SK-N-SH treated with all-trans-retinoic acid at 6 μM for 48 hours (cell line): ENCODE measurements at regions not wholly inside any gene's neighbourhood (a gene's known extent, or its start where the extent isn't known, plus 50 kb on each side); places are given as distances from the start of the nearest gene placed in this dataset.

ENCODE experiments used
- ATAC-seq: fragments of 200-7000 bp; cut with Tn5 transposase; 3 replicates; pipeline ENCODE4 v1.9.1; 2020; ENCODE audit warnings: mild to moderate bottlenecking, moderate library complexity
- ARNTL ChIP-seq: fragments of 450-650 bp; formaldehyde crosslinking; IDR thresholded peaks from 2 replicates; pipeline ENCODE4 v1.5.0; 2020; ENCODE audit warnings: low read depth, mild to moderate bottlenecking, moderate library complexity, borderline replicate concordance
- BACH2 ChIP-seq: fragments of 250-450 bp; sonication (Bioruptor Pico); IDR thresholded peaks from 2 replicates; pipeline ENCODE4 v1.9.0; 2021; ENCODE audit warnings: mild to moderate bottlenecking, borderline replicate concordance
- CREB5 ChIP-seq: fragments of 250-450 bp; sonication (Bioruptor Pico); IDR thresholded peaks from 2 replicates; pipeline ENCODE4 v1.5.1; 2020; ENCODE audit warnings: low read depth, mild to moderate bottlenecking, moderate library complexity
- CSDC2 ChIP-seq: fragments of 250-450 bp; sonication (Bioruptor Pico); IDR thresholded peaks from 2 replicates; pipeline ENCODE4 v1.5.0; 2020; ENCODE audit warnings: mild to moderate bottlenecking, moderate library complexity
- CSRNP3 ChIP-seq: fragments of 250-450 bp; sonication (Bioruptor Pico); IDR thresholded peaks from 2 replicates; pipeline ENCODE4 v1.5.1; 2021; ENCODE audit warnings: mild to moderate bottlenecking, moderate library complexity
- ESRRG ChIP-seq: fragments of 250-450 bp; sonication (Bioruptor Pico); IDR thresholded peaks from 2 replicates; pipeline ENCODE4 v1.6.1; 2021; ENCODE audit warnings: mild to moderate bottlenecking
- ISL1 ChIP-seq: fragments of 250-450 bp; sonication (Bioruptor Pico); IDR thresholded peaks from 2 replicates; pipeline ENCODE4 v2.1.2; 2022; ENCODE audit warnings: mild to moderate bottlenecking, moderate library complexity
- OSR1 ChIP-seq: fragments of 250-450 bp; sonication (Bioruptor Pico); IDR thresholded peaks from 2 replicates; pipeline ENCODE4 v1.8.0; 2022; ENCODE audit warnings: moderate library complexity, mild to moderate bottlenecking, inconsistent platforms
- PATZ1 ChIP-seq: fragments of 250-450 bp; sonication (Bioruptor Pico); IDR thresholded peaks from 2 replicates; pipeline ENCODE4 v1.8.0; 2020; ENCODE audit warnings: mild to moderate bottlenecking, moderate library complexity, borderline replicate concordance
- POU6F1 ChIP-seq: fragments of 250-450 bp; sonication (Bioruptor Pico); IDR thresholded peaks from 2 replicates; pipeline ENCODE4 v1.8.0; 2021; ENCODE audit warnings: low read depth, mild to moderate bottlenecking, moderate library complexity, borderline replicate concordance
- PPARA ChIP-seq: fragments of 250-450 bp; sonication (Bioruptor Pico); IDR thresholded peaks from 2 replicates; pipeline ENCODE4 v1.5.0; 2020; ENCODE audit warnings: mild to moderate bottlenecking, borderline replicate concordance
- RARB ChIP-seq: fragments of 250-450 bp; sonication (Bioruptor Pico); IDR thresholded peaks from 2 replicates; pipeline ENCODE4 v1.8.0; 2021; ENCODE audit warnings: mild to moderate bottlenecking, moderate library complexity
- TCF4 ChIP-seq: fragments of 250-450 bp; sonication (Bioruptor Pico); IDR thresholded peaks from 2 replicates; pipeline ENCODE4 v1.8.0; 2021; ENCODE audit warnings: mild to moderate bottlenecking, moderate library complexity, borderline replicate concordance
- TOX ChIP-seq: fragments of 250-450 bp; sonication (Bioruptor Pico); IDR thresholded peaks from 2 replicates; pipeline ENCODE4 v1.8.0; 2021; ENCODE audit warnings: mild to moderate bottlenecking, moderate library complexity, borderline replicate concordance
- TSHZ2 ChIP-seq: fragments of 250-450 bp; sonication (Bioruptor Pico); IDR thresholded peaks from 2 replicates; pipeline ENCODE4 v1.5.0; 2020; ENCODE audit warnings: mild to moderate bottlenecking, moderate library complexity
- ZC3H10 ChIP-seq: fragments of 250-450 bp; sonication (Bioruptor Pico); IDR thresholded peaks from 2 replicates; pipeline ENCODE4 v1.5.1; 2021; ENCODE audit warnings: mild to moderate bottlenecking, moderate library complexity
- ZFP3 ChIP-seq: fragments of 250-450 bp; sonication (Bioruptor Pico); IDR thresholded peaks from 2 replicates; pipeline ENCODE4 v1.5.0; 2020; ENCODE audit warnings: mild to moderate bottlenecking, moderate library complexity
- ZFP30 ChIP-seq: fragments of 450-650 bp; formaldehyde crosslinking; IDR thresholded peaks from 2 replicates; pipeline ENCODE4 v1.5.0; 2022; ENCODE audit warnings: mild to moderate bottlenecking, moderate library complexity
- ZNF565 ChIP-seq: fragments of 450-650 bp; formaldehyde crosslinking; conservative IDR thresholded peaks from 2 replicates; pipeline ENCODE4 v1.5.0; 2020; ENCODE audit warnings: low read depth, mild to moderate bottlenecking, moderate library complexity
- ZNF70 ChIP-seq: fragments of 450-650 bp; formaldehyde crosslinking; IDR thresholded peaks from 2 replicates; pipeline ENCODE4 v1.5.0; 2020; ENCODE audit warnings: mild to moderate bottlenecking, moderate library complexity
- ZNF8 ChIP-seq: fragments of 450-650 bp; formaldehyde crosslinking; IDR thresholded peaks from 2 replicates; pipeline ENCODE4 v1.5.0; 2020; ENCODE audit warnings: mild to moderate bottlenecking, moderate library complexity

- TF ChIP-seq CREB5 (CRISPR knock-in tag) (no peak), ZNF565 (CRISPR knock-in tag) (no peak), ZFP30 (CRISPR knock-in tag) (no peak), TCF4 (CRISPR knock-in tag) (no peak), ISL1 (CRISPR knock-in tag) (no peak), RARB (CRISPR knock-in tag) (no peak), ZFP3 (CRISPR knock-in tag) (no peak), OSR1 (CRISPR knock-in tag) (no peak), TSHZ2 (no peak), PPARA (no peak), POU6F1 (no peak), BACH2 (CRISPR knock-in tag) (no peak), ARNTL (CRISPR knock-in tag) (no peak), CSDC2 (no peak), ZC3H10 (CRISPR knock-in tag) (no peak), TOX (CRISPR knock-in tag) (no peak), PATZ1 (CRISPR knock-in tag) (no peak), ZNF70 (CRISPR knock-in tag) (no peak), CSRNP3 (no peak)
- ATAC-seq, result no peak
These were observed 75.3 kb upstream of the DNAH5 start for GRCh38 chr5:14019768-14020290.

GRCh38 chr5:14017904-14018303, 73.4 kb upstream of the DNAH5 start:
- ATAC-seq, result no peak
- TF ChIP-seq ZNF8 (CRISPR knock-in tag), result no peak
- no peak for TF ChIP-seq ESRRG (CRISPR knock-in tag)
- TF ChIP-seq ZC3H10 (CRISPR knock-in tag), result no peak

GRCh38 chr5:14016549-14016948, 72.1 kb upstream of the DNAH5 start:
- no peak for ATAC-seq

More at GRCh38 chr5:14016549-14016948, 72.1 kb upstream of the DNAH5 start:
- TF ChIP-seq CSRNP3 (no peak), ESRRG (CRISPR knock-in tag) (no peak), TOX (CRISPR knock-in tag) (no peak), PPARA (no peak), PATZ1 (CRISPR knock-in tag) (no peak)
